CD4-positive, alpha-beta memory T cell (primary cell): ENCODE measurements at regions not wholly inside any gene's neighbourhood (a gene's known extent, or its start where the extent isn't known, plus 50 kb on each side); places are given as distances from the start of the nearest gene placed in this dataset.
"Not testable (repeated sequence)": the region's sequence is repeated elsewhere in the genome, so short reads cannot be mapped to it uniquely, and the experiment has no call there.

Experiments used
- CTCF ChIA-PET: fragments of 350-600 bp; sonication (Branson Sonifier 250); formaldehyde crosslinking; loops from one replicate; lab custom pipeline; 2021; ENCODE audit warnings: inconsistent platforms; ENCODE audit not compliant: partially characterized antibody; lab: Charles Lee
- POLR2A ChIA-PET: fragments of 350-600 bp; sonication (Branson Sonifier 250); formaldehyde crosslinking; loops from one replicate; lab custom pipeline; 2021; ENCODE audit not compliant: partially characterized antibody; lab: Charles Lee
- DNase-seq, 5 donors: peaks; one replicate each; pipeline versions ENCODE4 v3.0.0 to v3.0.0-alpha.2; 2020 to 2022; ENCODE audit warnings: mixed read lengths in 1 of 5
- H3K27ac ChIP-seq: one replicate; pipeline ENCODE4 v1.7.0; 2013; ENCODE audit warnings: low read depth, low read length
- H3K27me3 ChIP-seq: 2 replicates; pipeline ENCODE4 v1.7.0; 2013; ENCODE audit warnings: mild to moderate bottlenecking, low read length, moderate library complexity; ENCODE audit not compliant: insufficient read depth
- H3K36me3 ChIP-seq: 2 replicates; pipeline ENCODE4 v1.7.0; 2013; ENCODE audit warnings: mild to moderate bottlenecking, low read length, moderate library complexity; ENCODE audit not compliant: insufficient read depth
- H3K4me1 ChIP-seq: 2 replicates; pipeline ENCODE4 v1.7.0; 2013; ENCODE audit warnings: mild to moderate bottlenecking, low read length, moderate library complexity; ENCODE audit not compliant: insufficient read depth
- H3K4me3 ChIP-seq, 2 donors: one replicate each; pipeline ENCODE4 v1.7.0; 2013; ENCODE audit warnings: low read length in 2 of 2, mild to moderate bottlenecking in 1 of 2
- H3K9me3 ChIP-seq, 2 donors: one replicate each; pipeline ENCODE4 v1.7.0; 2013; ENCODE audit warnings: low read length in 2 of 2, control low read depth in 1 of 2; ENCODE audit not compliant: control insufficient read depth in 1 of 2
- H3K27ac Mint-ChIP-seq, 7 donors: one replicate each; pipeline ENCODE4 v1.8.0; 2020 to 2021; ENCODE audit warnings: mixed read lengths in 7 of 7, mild to moderate bottlenecking in 6 of 7, inconsistent platforms in 3 of 7, moderate library complexity in 3 of 7
- H3K27me3 Mint-ChIP-seq, 2 donors: one replicate each; pipeline ENCODE4 v1.8.0; 2020 to 2021; ENCODE audit warnings: mixed read lengths in 2 of 2
- H3K36me3 Mint-ChIP-seq, 2 donors: one replicate each; pipeline ENCODE4 v1.8.0; 2020 to 2021; ENCODE audit warnings: mixed read lengths in 2 of 2, inconsistent platforms in 1 of 2, mild to moderate bottlenecking in 1 of 2
- H3K4me1 Mint-ChIP-seq, 4 donors: one replicate each; pipeline ENCODE4 v1.8.0; 2020 to 2021; ENCODE audit warnings: mixed read lengths in 4 of 4, mild to moderate bottlenecking in 1 of 4
- H3K4me3 Mint-ChIP-seq, 8 donors: one replicate each; pipeline ENCODE4 v1.8.0; 2020 to 2021; ENCODE audit warnings: mixed read lengths in 8 of 8, mild to moderate bottlenecking in 7 of 8, moderate library complexity in 6 of 8, inconsistent platforms in 3 of 8
- H3K9me3 Mint-ChIP-seq, 8 donors: one replicate each; pipeline ENCODE4 v1.8.0; 2020 to 2021; ENCODE audit warnings: mixed read lengths in 8 of 8, mild to moderate bottlenecking in 5 of 8, inconsistent platforms in 3 of 8, moderate library complexity in 1 of 8
- intact Hi-C: fragments of 100-400 bp; cut with micrococcal nuclease; formaldehyde crosslinking; loops from one replicate; pipeline ENCODE4 v1.15.1; 2023

DNA sequence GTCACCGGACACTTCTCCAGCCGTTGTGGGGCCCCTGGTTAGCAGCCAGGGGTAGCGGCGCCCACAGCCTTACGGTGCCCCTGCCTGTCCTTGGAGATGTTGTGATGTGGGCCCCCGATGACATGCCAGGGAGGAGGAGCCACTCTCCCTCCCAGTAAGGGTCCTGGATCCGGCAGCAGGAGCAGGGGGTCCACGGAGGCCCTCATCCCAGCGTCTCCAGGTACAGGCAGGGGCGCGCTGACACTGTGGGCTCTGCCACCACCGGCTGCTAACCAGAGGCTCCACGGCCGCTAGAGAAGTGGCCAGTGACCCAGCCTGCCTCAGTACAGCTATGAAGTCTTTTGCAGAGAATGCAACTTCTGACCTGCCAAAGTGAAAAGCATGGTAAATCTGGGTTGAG lies 121.2 kb downstream of the SPP2 start:
- Histone ChIP-seq H3K27me3 (no peaks in the 10 kb centered on the region), H3K4me1 (no peaks in the 10 kb centered on the region), H3K36me3 (no peaks in the 10 kb centered on the region), H3K4me3 (no peak overlapping the region), H3K27ac (no peak overlapping the region), H3K9me3 (no peaks in the 10 kb centered on the region)
- intact Hi-C loops: no loop called here
- CTCF ChIA-PET: no interaction called here
- Mint-ChIP-seq H3K36me3 (no peaks in the 10 kb centered on the region), H3K4me3 (no peak overlapping the region), H3K27ac (no peak overlapping the region), H3K4me1 (peaks cover 0 to 6% (median 2%) of the 10 kb centered on the region in 4 donors), H3K27me3 (no peaks in the 10 kb centered on the region), H3K9me3 (no peaks in the 10 kb centered on the region)
- DNase-seq: no peak
- POLR2A ChIA-PET: no interaction called here

DNA sequence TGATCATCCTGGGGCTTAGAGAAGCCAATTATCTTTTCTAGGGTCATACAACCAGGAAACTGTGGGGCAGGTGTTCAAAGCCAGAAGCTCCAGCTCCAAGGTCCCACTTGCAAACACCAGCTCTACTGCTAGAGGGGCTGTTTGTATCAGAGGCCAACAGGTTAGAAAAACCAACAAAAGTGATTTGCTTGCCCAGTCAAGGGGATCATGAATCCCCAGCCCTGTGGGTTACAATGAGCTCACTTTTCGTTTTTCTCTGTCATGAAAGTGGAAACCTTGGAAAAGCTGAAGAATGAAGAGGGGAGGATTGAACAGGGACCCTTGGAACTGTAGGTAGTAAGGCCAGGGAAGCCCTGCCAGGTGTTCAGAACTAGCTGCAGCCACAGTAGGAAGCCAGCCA lies 119.2 kb downstream of the SPP2 start:
- Histone ChIP-seq H3K27me3 (no peaks in the 10 kb centered on the region), H3K27ac (no peak overlapping the region), H3K36me3 (no peaks in the 10 kb centered on the region), H3K9me3 (no peaks in the 10 kb centered on the region), H3K4me3 (no peak overlapping the region), H3K4me1 (peaks cover 4% of the 10 kb centered on the region)
- no peaks in the 10 kb centered on the region for H3K36me3 Mint-ChIP-seq
- ChIA-PET CTCF (interaction anchor here (1.4 kb wide), 1 partner anchor 34 kb away, joined by 6 read pairs; no protein-coding TSS in a partner anchor), POLR2A (no interaction called here)
- H3K4me3 Mint-ChIP-seq: no peak overlapping the region
- no peaks in the 10 kb centered on the region for H3K9me3 Mint-ChIP-seq
- peaks cover 5 to 16% (median 13%) of the 10 kb centered on the region in 4 donors for H3K4me1 Mint-ChIP-seq
- H3K27me3 Mint-ChIP-seq: no peaks in the 10 kb centered on the region
- DNase-seq: no peak
- peak overlapping the region in 1 of 7 donors; percentile 69 for H3K27ac Mint-ChIP-seq
- intact Hi-C loops: no loop called here

DNA sequence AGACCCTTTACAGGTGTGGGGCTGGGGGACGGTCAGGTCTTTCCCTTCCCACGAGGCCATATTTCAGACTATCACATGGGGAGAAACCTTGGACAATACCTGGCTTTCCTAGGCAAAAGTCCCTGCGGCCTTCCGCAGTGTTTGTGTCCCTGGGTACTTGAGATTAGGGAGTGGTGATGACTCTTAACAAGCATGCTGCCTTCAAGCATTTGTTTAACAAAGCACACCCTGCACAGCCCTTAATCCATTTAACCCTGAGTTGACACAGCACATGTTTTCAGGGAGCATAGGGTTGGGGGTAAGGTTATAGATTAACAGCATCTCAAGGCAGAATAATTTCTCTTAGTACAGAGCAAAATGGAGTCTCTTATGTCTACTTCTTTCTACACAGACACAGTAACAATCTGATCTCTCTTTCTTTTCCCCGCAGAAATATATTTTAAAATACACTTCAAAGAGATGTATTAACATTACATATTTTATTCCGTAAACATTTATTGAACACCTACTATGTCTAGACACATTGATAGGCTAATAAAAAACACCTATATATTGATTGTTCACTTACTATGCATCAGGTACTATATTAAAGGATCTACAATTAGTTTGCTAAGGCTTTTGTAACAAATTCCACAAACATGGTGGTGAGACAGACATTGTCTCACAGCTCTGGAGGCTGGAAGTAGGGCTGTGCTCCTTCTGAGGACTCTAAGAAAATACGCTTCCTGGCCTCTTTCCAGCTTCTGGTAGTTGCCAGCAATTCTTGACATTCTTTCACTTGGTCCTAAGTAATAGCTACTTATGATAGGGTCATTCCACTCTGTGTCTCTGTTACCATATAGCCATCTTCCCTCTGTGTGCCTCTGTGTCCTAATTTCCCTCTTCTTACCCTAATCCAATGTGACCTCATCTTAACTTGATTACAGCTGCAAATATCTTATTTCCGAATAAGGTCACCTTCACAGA lies 118.4 kb downstream of the SPP2 start:
- H3K36me3 ChIP-seq, H3K27ac Mint-ChIP-seq, H3K27me3 Mint-ChIP-seq, DNase-seq, intact Hi-C loops, H3K4me3 ChIP-seq, H3K9me3 ChIP-seq, POLR2A ChIA-PET, H3K27ac ChIP-seq, H3K4me3 Mint-ChIP-seq, H3K9me3 Mint-ChIP-seq, H3K36me3 Mint-ChIP-seq, H3K27me3 ChIP-seq: not testable (repeated sequence)
- H3K4me1 ChIP-seq: peaks cover 12% of the 10 kb centered on the region
- CTCF ChIA-PET: interaction anchor here (1.4 kb wide), 1 partner anchor 33 kb away, joined by 6 read pairs; no protein-coding TSS in a partner anchor
- H3K4me1 Mint-ChIP-seq: peaks cover 9 to 24% (median 20%) of the 10 kb centered on the region in 4 donors

DNA sequence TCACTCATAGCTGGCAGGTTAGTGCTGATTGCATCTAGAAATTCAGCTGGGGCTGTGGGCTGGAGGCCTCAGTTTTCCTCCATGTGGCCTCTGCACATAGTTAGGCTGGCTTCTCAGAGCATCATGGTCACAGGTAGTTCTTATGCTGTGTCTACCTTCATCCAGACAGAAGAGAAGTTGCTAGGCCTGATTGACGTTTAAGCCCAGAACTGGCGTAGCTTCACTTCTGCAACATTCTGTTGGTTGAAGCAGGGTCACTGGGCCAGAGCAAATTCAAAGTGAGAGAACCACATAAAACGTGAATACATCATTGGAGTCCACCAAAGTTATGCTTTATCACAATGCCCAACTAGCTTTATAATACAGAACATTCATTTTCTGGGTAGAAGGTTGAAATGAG lies 116.0 kb downstream of the SPP2 start:
- CTCF ChIA-PET: interaction anchor here (1.2 to 1.5 kb wide), 2 partner anchors 48 to 123 kb away, joined by 3 read pairs; no protein-coding TSS in a partner anchor
- peak overlapping the region in 1 of 7 donors; percentile 43 for H3K27ac Mint-ChIP-seq

DNA sequence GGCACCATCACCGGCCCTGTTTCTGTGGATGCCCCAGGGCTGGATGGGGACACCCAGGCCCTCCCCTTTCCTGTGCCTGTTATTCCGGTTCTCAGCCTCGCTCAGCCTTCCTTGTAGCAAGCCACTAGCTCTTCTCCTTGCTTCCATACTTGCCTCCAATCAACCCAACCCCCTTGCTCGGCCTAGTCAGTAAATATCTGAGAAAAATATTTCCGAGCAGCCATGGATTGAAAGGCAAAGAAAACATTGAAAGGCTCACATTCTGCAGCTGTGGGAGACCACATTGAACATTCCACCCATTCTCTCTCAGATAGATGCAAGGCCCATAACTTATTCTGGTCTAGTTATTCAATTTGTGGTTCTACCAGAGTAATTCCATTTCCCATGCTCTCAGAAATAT lies 114.9 kb downstream of the SPP2 start:
- no peaks in the 10 kb centered on the region for H3K9me3 ChIP-seq
- ChIA-PET POLR2A (no interaction called here), CTCF (interaction anchor here (1.1 kb wide), 1 partner anchor 17 kb away, joined by 5 read pairs; no protein-coding TSS in a partner anchor)
- Mint-ChIP-seq H3K4me1 (peaks cover 16 to 37% (median 23%) of the 10 kb centered on the region in 4 donors), H3K27me3 (no peaks in the 10 kb centered on the region), H3K9me3 (no peaks in the 10 kb centered on the region), H3K27ac (no peak overlapping the region), H3K36me3 (no peaks in the 10 kb centered on the region), H3K4me3 (no peak overlapping the region)
- no peak for DNase-seq
- H3K36me3 ChIP-seq: no peaks in the 10 kb centered on the region
- H3K27ac ChIP-seq: no peak overlapping the region
- intact Hi-C loops: loop anchor here (2.0 kb wide), 1 partner anchor 29 kb away; no protein-coding TSS in a partner anchor
- no peaks in the 10 kb centered on the region for H3K27me3 ChIP-seq
- no peak overlapping the region for H3K4me3 ChIP-seq
- H3K4me1 ChIP-seq: peaks cover 19% of the 10 kb centered on the region

More for the DNA sequence above, 116.0 kb downstream of the SPP2 start:
- H3K4me3 Mint-ChIP-seq: no peak overlapping the region
- H3K4me1 ChIP-seq: peaks cover 19% of the 10 kb centered on the region
- no peak for DNase-seq
- intact Hi-C loops: no loop called here
- H3K4me3 ChIP-seq: no peak overlapping the region
- H3K9me3 Mint-ChIP-seq: no peaks in the 10 kb centered on the region
- H3K27ac ChIP-seq: no peak overlapping the region
- H3K9me3 ChIP-seq: no peaks in the 10 kb centered on the region
- POLR2A ChIA-PET: interaction anchor here (0.6 kb wide), 1 partner anchor 1546 kb away, joined by 5 read pairs; no protein-coding TSS in a partner anchor
- peaks cover 16 to 37% (median 28%) of the 10 kb centered on the region in 4 donors for H3K4me1 Mint-ChIP-seq
- no peaks in the 10 kb centered on the region for H3K27me3 ChIP-seq
- no peaks in the 10 kb centered on the region for H3K36me3 Mint-ChIP-seq
- H3K27me3 Mint-ChIP-seq: no peaks in the 10 kb centered on the region
- H3K36me3 ChIP-seq: no peaks in the 10 kb centered on the region

DNA sequence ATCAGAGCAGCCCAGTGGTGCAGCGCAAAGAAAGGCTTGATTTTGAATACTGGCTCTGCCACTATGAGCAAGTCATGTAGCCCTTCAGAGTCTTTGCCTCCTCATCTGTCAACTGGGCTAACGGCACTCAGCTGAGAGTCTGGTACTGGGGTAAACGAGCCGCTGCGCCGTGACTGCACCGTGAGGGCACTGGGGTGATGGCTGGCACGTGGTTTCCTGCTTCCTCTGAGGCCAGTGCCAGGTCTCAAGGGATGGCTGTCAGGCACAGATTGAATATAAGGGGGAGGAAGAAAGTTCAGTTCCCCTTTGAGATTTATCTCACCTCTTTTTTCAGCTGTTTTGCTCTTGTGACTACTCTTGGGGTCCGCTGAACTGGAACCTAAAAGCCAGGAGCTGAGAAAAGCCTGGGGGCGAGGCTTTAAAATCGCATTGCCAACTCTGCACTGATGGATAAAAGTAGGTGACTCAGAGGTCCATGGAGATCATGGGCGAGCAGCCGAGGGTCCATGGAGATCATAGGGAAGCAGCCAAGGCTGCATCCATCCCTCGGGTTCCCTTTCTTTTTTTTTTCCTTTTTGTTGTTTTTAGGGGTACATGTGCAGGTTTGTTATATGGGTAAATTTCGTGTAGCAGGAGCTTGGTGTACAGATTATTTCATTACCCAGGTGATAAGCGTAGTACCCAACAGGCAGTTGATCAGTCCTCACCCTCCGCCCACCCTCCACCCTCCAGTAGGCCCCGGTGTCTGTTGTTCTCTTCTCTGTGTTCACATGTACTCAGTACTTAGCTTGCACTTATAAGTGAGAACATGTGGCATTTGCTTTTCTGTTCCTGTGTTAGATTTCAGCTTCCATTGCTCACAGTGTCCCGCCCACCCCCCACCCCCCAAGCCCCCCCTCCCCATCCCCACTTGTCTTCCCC lies 114.3 kb downstream of the SPP2 start:
- CTCF ChIA-PET: interaction anchor here (1.1 kb wide), 1 partner anchor 17 kb away, joined by 5 read pairs; no protein-coding TSS in a partner anchor
- peak overlapping the region in 6 of 8 donors; percentile 33 to 67 (median 39) for H3K4me3 Mint-ChIP-seq
- intact Hi-C loops: loop anchor here (2.0 kb wide), 1 partner anchor 28 kb away; no protein-coding TSS in a partner anchor

More for the DNA sequence above, 114.3 kb downstream of the SPP2 start:
- Histone ChIP-seq H3K27ac (no peak overlapping the region), H3K9me3 (no peaks in the 10 kb centered on the region), H3K27me3 (no peaks in the 10 kb centered on the region), H3K36me3 (no peaks in the 10 kb centered on the region), H3K4me3 (no peak overlapping the region), H3K4me1 (peaks cover 19% of the 10 kb centered on the region)
- peak; percentile 38 to 63 (median 47) for DNase-seq
- Mint-ChIP-seq H3K9me3 (no peaks in the 10 kb centered on the region), H3K27me3 (no peaks in the 10 kb centered on the region), H3K36me3 (no peaks in the 10 kb centered on the region), H3K4me1 (peaks cover 16 to 37% (median 23%) of the 10 kb centered on the region in 4 donors), H3K27ac (peak overlapping the region; percentile 43 to 86 (median 62))
- POLR2A ChIA-PET: interaction anchor here (0.8 to 1.7 kb wide), 3 partner anchors 16 to 332 kb away, joined by 3 to 5 read pairs (median 5); partner anchors contain the start of gene ARL4C
